ENCODE measurements at regions not wholly inside any gene's neighbourhood (a gene's known extent, or its start where the extent isn't known, plus 50 kb on each side); places are given as distances from the start of the nearest gene placed in this dataset.

GRCh38 chr1:212520746-212521145 is 87.8 kb upstream of the ATF3 start:
- no peak for TF ChIP-seq TAF1 (IDR thresholded peaks at IDR 0.05; ENCODE audit: borderline replicate concordance, low read depth, low read length)
- no peak for TF ChIP-seq POLR2A (IDR thresholded peaks at IDR 0.05; ENCODE audit: low read depth, low read length)
- no peak for TF ChIP-seq POLR2AphosphoS5 (IDR thresholded peaks at IDR 0.05; ENCODE audit: low read depth, low read length)
